HL-60 (cell line): ENCODE measurements at regions not wholly inside any gene's neighbourhood (a gene's known extent, or its start where the extent isn't known, plus 50 kb on each side); places are given as distances from the start of the nearest gene placed in this dataset.

Experiments
- DNase-seq, 2 experiments: peaks; one replicate each; pipeline ENCODE4 v3.0.0-alpha.2; 2010 to 2020; ENCODE audit warnings: low read depth in 1 of 2, low spot score in 1 of 2
- H3K27ac ChIP-seq: fragments of 250-450 bp; sonication (Bioruptor Pico); replicated peaks from 2 replicates; pipeline ENCODE4 v1.5.1; 2020; ENCODE audit warnings: mild to moderate bottlenecking, moderate library complexity
- H3K27me3 ChIP-seq: fragments of 250-450 bp; sonication (Bioruptor Pico); 2 replicates; pipeline ENCODE4 v1.5.1; 2021; ENCODE audit warnings: mild to moderate bottlenecking, moderate library complexity; ENCODE audit not compliant: insufficient read depth, poor library complexity, severe bottlenecking
- H3K4me3 ChIP-seq: replicated peaks from 2 replicates; pipeline ENCODE4 v1.5.1; 2011; ENCODE audit warnings: mild to moderate bottlenecking, control low read depth, low read length; ENCODE audit not compliant: insufficient read depth
- GABPA ChIP-seq: IDR thresholded peaks from 2 replicates; pipeline ENCODE4 v1.6.1; 2012; ENCODE audit warnings: low read depth
- POLR2AphosphoS5 ChIP-seq: IDR thresholded peaks from 2 replicates; pipeline ENCODE4 v1.6.1; 2012; ENCODE audit warnings: low read depth
- SPI1 ChIP-seq: IDR thresholded peaks from 2 replicates; pipeline ENCODE4 v1.6.1; 2012; ENCODE audit warnings: low read depth, mild to moderate bottlenecking, borderline replicate concordance
- TF ChIP-seq, protein P1 (sequence below): IDR thresholded peaks from one replicate; pipeline ENCODE4 v1.5.1; 2011; ENCODE audit warnings: low read length, control low read depth, inconsistent platforms; ENCODE audit not compliant: insufficient read depth
- TF ChIP-seq, protein P2 (sequence below): IDR thresholded peaks from 2 replicates; pipeline ENCODE4 v1.6.1; 2012; ENCODE audit warnings: low read depth; ENCODE audit not compliant: insufficient replicate concordance

DNA sequence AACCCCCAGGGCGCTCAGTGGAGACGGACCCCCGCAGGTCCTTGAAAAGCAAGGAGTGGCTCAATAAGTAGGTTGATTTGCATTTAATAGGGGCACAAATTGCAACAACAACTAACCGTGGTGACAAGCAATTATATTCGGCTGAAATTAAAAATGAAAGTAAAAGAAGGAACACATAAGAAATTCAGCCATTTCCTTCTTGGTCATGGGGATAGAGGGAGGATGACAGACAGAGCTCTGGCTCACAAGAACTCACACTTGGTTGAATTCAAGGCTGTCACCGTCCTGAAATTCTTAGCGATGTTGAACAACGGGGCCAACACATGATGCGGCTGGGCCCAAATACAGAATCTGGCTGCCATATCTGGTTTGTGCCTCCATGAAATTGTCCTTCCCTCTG is 129.0 kb downstream of the EDN3 start:
- TF ChIP-seq, protein P1, sequence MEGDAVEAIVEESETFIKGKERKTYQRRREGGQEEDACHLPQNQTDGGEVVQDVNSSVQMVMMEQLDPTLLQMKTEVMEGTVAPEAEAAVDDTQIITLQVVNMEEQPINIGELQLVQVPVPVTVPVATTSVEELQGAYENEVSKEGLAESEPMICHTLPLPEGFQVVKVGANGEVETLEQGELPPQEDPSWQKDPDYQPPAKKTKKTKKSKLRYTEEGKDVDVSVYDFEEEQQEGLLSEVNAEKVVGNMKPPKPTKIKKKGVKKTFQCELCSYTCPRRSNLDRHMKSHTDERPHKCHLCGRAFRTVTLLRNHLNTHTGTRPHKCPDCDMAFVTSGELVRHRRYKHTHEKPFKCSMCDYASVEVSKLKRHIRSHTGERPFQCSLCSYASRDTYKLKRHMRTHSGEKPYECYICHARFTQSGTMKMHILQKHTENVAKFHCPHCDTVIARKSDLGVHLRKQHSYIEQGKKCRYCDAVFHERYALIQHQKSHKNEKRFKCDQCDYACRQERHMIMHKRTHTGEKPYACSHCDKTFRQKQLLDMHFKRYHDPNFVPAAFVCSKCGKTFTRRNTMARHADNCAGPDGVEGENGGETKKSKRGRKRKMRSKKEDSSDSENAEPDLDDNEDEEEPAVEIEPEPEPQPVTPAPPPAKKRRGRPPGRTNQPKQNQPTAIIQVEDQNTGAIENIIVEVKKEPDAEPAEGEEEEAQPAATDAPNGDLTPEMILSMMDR = no peak
- TF ChIP-seq, protein P2, sequence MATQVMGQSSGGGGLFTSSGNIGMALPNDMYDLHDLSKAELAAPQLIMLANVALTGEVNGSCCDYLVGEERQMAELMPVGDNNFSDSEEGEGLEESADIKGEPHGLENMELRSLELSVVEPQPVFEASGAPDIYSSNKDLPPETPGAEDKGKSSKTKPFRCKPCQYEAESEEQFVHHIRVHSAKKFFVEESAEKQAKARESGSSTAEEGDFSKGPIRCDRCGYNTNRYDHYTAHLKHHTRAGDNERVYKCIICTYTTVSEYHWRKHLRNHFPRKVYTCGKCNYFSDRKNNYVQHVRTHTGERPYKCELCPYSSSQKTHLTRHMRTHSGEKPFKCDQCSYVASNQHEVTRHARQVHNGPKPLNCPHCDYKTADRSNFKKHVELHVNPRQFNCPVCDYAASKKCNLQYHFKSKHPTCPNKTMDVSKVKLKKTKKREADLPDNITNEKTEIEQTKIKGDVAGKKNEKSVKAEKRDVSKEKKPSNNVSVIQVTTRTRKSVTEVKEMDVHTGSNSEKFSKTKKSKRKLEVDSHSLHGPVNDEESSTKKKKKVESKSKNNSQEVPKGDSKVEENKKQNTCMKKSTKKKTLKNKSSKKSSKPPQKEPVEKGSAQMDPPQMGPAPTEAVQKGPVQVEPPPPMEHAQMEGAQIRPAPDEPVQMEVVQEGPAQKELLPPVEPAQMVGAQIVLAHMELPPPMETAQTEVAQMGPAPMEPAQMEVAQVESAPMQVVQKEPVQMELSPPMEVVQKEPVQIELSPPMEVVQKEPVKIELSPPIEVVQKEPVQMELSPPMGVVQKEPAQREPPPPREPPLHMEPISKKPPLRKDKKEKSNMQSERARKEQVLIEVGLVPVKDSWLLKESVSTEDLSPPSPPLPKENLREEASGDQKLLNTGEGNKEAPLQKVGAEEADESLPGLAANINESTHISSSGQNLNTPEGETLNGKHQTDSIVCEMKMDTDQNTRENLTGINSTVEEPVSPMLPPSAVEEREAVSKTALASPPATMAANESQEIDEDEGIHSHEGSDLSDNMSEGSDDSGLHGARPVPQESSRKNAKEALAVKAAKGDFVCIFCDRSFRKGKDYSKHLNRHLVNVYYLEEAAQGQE = no peak
- TF ChIP-seq POLR2AphosphoS5 (no peak), SPI1 (no peak), GABPA (no peak)
- no peak overlapping the region for H3K27ac ChIP-seq
- no peak for DNase-seq
- H3K27me3 ChIP-seq = peaks cover 5% of the 10 kb centered on the region
- H3K4me3 ChIP-seq = no peak overlapping the region

DNA sequence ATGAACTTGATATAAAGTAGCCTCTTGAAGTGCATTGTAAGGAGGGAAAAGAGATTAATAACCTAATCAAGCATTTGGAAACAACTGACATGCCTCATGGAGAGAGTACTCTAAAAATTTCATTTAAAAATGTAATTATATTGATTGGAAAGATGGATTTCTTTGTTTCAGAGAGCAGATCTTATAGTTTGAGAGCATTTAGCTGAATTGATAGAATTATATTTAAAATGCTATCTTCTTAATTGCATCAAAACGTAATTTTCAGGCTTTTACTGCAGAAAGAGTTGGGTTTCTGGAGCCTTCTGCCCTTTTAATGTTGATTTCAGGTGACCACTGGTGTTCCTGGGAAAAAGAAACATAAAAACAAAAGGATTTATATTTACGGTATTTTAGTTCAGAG is 130.6 kb downstream of the EDN3 start:
- TF ChIP-seq POLR2AphosphoS5 = no peak
- TF ChIP-seq, protein P1 = no peak
- TF ChIP-seq GABPA = no peak
- TF ChIP-seq, protein P2 = no peak
- TF ChIP-seq SPI1 = no peak
- no peak for DNase-seq
- Histone ChIP-seq H3K27ac (no peak overlapping the region), H3K27me3 (peaks cover 5% of the 10 kb centered on the region), H3K4me3 (no peak overlapping the region)

GRCh38 chr20:59434960-59435359 is 134.5 kb downstream of the EDN3 start:
- no peak overlapping the region for H3K27ac ChIP-seq
- no peak for DNase-seq

More at GRCh38 chr20:59434960-59435359, 134.5 kb downstream of the EDN3 start:
- Histone ChIP-seq H3K4me3 (no peak overlapping the region), H3K27me3 (peaks cover 5% of the 10 kb centered on the region)
- TF ChIP-seq SPI1 (no peak), POLR2AphosphoS5 (no peak), GABPA (no peak)
- TF ChIP-seq, protein P1 = no peak
- TF ChIP-seq, protein P2 = no peak
